GM10248 (cell line): ENCODE measurements at regions not wholly inside any gene's neighbourhood (a gene's known extent, or its start where the extent isn't known, plus 50 kb on each side); places are given as distances from the start of the nearest gene placed in this dataset.

Experiments used
- CTCF ChIA-PET: fragments of 300-600 bp; sonication (Branson Sonifier 250); formaldehyde crosslinking; extraction: SDS; loops from one replicate; lab custom pipeline; 2021; ENCODE audit warnings: antibody characterized with exemption; lab: Yijun Ruan, JAX
- POLR2A ChIA-PET: fragments of 350-650 bp; sonication (Branson Sonifier 250); formaldehyde crosslinking; extraction: SDS; loops from one replicate; lab custom pipeline; 2020; ENCODE audit warnings: antibody characterized with exemption; lab: Yijun Ruan, JAX
- DNase-seq: peaks from one replicate; pipeline ENCODE4 v3.0.0; 2012; ENCODE audit errors: extremely low spot score
- TF ChIP-seq, protein P1 (sequence below): IDR thresholded peaks from 2 replicates; pipeline ENCODE4 v1.5.1; 2012; ENCODE audit warnings: mild to moderate bottlenecking, low read depth; ENCODE audit errors: extremely low read depth, missing control alignments, control extremely low read depth

GRCh38 chr2:163455815-163456214 is 280.0 kb downstream of the FIGN start:
- ChIA-PET CTCF (interaction anchor here (1.2 to 1.4 kb wide), 3 partner anchors 10 to 35 kb away, joined by 3 to 4 read pairs (median 3); no protein-coding TSS in a partner anchor), POLR2A (no interaction called here)
- no peak for DNase-seq
- TF ChIP-seq, protein P1, sequence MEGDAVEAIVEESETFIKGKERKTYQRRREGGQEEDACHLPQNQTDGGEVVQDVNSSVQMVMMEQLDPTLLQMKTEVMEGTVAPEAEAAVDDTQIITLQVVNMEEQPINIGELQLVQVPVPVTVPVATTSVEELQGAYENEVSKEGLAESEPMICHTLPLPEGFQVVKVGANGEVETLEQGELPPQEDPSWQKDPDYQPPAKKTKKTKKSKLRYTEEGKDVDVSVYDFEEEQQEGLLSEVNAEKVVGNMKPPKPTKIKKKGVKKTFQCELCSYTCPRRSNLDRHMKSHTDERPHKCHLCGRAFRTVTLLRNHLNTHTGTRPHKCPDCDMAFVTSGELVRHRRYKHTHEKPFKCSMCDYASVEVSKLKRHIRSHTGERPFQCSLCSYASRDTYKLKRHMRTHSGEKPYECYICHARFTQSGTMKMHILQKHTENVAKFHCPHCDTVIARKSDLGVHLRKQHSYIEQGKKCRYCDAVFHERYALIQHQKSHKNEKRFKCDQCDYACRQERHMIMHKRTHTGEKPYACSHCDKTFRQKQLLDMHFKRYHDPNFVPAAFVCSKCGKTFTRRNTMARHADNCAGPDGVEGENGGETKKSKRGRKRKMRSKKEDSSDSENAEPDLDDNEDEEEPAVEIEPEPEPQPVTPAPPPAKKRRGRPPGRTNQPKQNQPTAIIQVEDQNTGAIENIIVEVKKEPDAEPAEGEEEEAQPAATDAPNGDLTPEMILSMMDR: no peak

GRCh38 chr2:163453920-163454319 is 281.9 kb downstream of the FIGN start:
- DNase-seq: no peak
- POLR2A ChIA-PET: no interaction called here
- TF ChIP-seq, protein P1: no peak
- CTCF ChIA-PET: interaction anchor here (1.7 kb wide), 1 partner anchor 12 kb away, joined by 4 read pairs; no protein-coding TSS in a partner anchor

DNA sequence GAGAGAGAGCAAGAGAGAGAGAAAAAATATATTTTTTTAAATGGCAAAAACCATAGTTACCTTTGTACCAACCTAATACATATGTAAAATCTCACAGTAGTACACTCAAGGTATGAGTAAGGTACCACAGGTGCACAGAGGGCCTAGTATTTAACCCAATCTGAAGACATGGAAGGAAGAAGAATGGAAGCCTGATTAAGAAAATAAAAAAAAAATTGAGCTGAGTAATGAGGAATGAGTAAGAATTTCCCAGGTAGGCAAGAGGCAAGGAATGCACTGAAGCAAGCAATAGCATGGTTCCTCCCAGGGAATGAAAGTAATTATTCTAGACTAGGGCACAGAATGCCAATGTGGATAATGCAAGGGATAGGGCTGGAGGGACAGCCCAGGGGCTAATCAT is 294.2 kb downstream of the FIGN start:
- TF ChIP-seq, protein P1: no peak
- no peak for DNase-seq
- ChIA-PET CTCF (no interaction called here), POLR2A (no interaction called here)

DNA sequence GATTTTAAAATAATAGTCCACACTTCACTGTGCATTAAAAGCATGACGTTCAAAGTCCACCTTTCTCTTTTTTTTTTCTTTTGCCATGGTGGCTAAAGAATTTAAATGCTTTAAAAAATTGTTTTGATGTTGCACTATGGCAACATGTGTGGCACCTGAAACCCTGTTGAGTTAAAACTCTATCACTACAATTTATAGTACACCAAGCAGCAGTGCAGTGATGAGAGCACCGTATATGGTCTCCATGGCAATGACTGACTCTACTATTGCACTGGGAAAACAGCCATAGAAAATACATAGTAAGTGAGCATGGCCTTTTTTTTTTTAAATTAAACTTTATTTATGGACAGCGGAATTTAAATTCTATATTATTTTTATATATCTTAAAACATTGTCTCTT is 298.8 kb downstream of the FIGN start:
- no peak for DNase-seq
- TF ChIP-seq, protein P1: no peak
- POLR2A ChIA-PET: no interaction called here
- CTCF ChIA-PET: no interaction called here

GRCh38 chr2:163428187-163428586 is 307.6 kb downstream of the FIGN start:
- TF ChIP-seq, protein P1: no peak
- ChIA-PET POLR2A (no interaction called here), CTCF (no interaction called here)
- DNase-seq: no peak

GRCh38 chr2:163420604-163421003 is 315.2 kb downstream of the FIGN start:
- TF ChIP-seq, protein P1: no peak
- no peak for DNase-seq
- CTCF ChIA-PET: no interaction called here
- POLR2A ChIA-PET: no interaction called here
